A549 (cell line): ENCODE measurements at regions not wholly inside any gene's neighbourhood (a gene's known extent, or its start where the extent isn't known, plus 50 kb on each side); places are given as distances from the start of the nearest gene placed in this dataset.

Experiments used
- ATAC-seq, 2 experiments: fragments of 200-7000 bp in 1 of 2; fragments of >200 bp in 1 of 2; cut with Nextera tagmentation in 1 of 2; cut with Tn5 transposase in 1 of 2; 3 replicates each; pipeline versions ENCODE4 v1.8.0 to v1.9.1; 2018 to 2020; ENCODE audit warnings: mild to moderate bottlenecking in 1 of 2, moderate library complexity in 1 of 2
- CTCF ChIA-PET: fragments of 300-600 bp; sonication (Branson Sonifier 250); formaldehyde crosslinking; extraction: SDS; loops from one replicate; lab custom pipeline; 2021; ENCODE audit warnings: antibody characterized with exemption, inconsistent platforms; lab: Yijun Ruan, JAX
- POLR2A ChIA-PET: fragments of 350-600 bp; formaldehyde crosslinking; extraction: SDS; loops from one replicate; lab custom pipeline; 2021; ENCODE audit warnings: antibody characterized with exemption, inconsistent platforms; lab: Yijun Ruan, JAX
- DNase-seq, 2 experiments: peaks; one replicate each; pipeline versions ENCODE4 v3.0.0 to v3.0.0-alpha.2; 2011 to 2016; ENCODE audit warnings: low read depth in 1 of 2, low spot score in 1 of 2
- FAIRE-seq: peaks from 2 replicates; lab custom pipeline; 2011; peaks lifted over from hg19 to GRCh38; lab: Jason Lieb, UNC
- H3K27ac ChIP-seq, 2 experiments: fragments of >200 bp; sonication (Bioruptor Twin); formaldehyde crosslinking; 3 replicates each; pipeline ENCODE4 v1.5.1; 2016 to 2017
- H3K4me1 ChIP-seq: fragments of >200 bp; sonication (Bioruptor Twin); formaldehyde crosslinking; 3 replicates; pipeline ENCODE4 v1.6.1; 2016
- H3K4me2 ChIP-seq: fragments of >200 bp; sonication (Bioruptor Twin); formaldehyde crosslinking; 3 replicates; pipeline ENCODE4 v1.6.1; 2016
- H3K4me3 ChIP-seq: fragments of >200 bp; sonication (Bioruptor Twin); formaldehyde crosslinking; 3 replicates; pipeline ENCODE4 v1.5.1; 2016
- H3K9me3 ChIP-seq: fragments of >200 bp; sonication (Bioruptor Twin); formaldehyde crosslinking; 3 replicates; pipeline ENCODE4 v1.6.1; 2016
- BHLHE40 ChIP-seq: IDR thresholded peaks from 2 replicates; pipeline ENCODE4 v1.6.1; 2012; ENCODE audit warnings: low read depth, low read length, inconsistent platforms
- CBX8 ChIP-seq: fragments of 200-600 bp; sonication (generic); IDR thresholded peaks from 2 replicates; pipeline ENCODE4 v1.6.1; 2016
- CEBPB ChIP-seq, 2 experiments: fragments of >200 bp in 1 of 2; sonication (Bioruptor Twin) in 1 of 2; formaldehyde crosslinking in 1 of 2; IDR thresholded peaks; 2 replicates each; pipeline ENCODE4 v1.6.1; 2012 to 2016
- CHD2 ChIP-seq: fragments of 150-350 bp; IDR thresholded peaks from 2 replicates; pipeline ENCODE4 v1.6.1; 2014; ENCODE audit warnings: low read length; ENCODE audit not compliant: partially characterized antibody
- CHD4 ChIP-seq: fragments of 200-600 bp; sonication (generic); IDR thresholded peaks from 2 replicates; pipeline ENCODE4 v1.6.1; 2016; ENCODE audit warnings: antibody characterized with exemption, mild to moderate bottlenecking, borderline replicate concordance
- EHF ChIP-seq: fragments of 250-450 bp; sonication (Bioruptor Pico); IDR thresholded peaks from 2 replicates; pipeline ENCODE4 v1.5.0; 2020; ENCODE audit warnings: mild to moderate bottlenecking
- ELK1 ChIP-seq: fragments of 150-350 bp; IDR thresholded peaks from 2 replicates; pipeline ENCODE4 v1.6.1; 2014; ENCODE audit warnings: low read depth, mild to moderate bottlenecking, low read length
- FOXS1 ChIP-seq: fragments of 250-450 bp; sonication (Bioruptor Pico); IDR thresholded peaks from 2 replicates; pipeline ENCODE4 v1.5.0; 2020; ENCODE audit warnings: mild to moderate bottlenecking, moderate library complexity
- GATA3 ChIP-seq: IDR thresholded peaks from 2 replicates; pipeline ENCODE4 v1.6.1; 2012; ENCODE audit warnings: borderline replicate concordance
- HDAC2 ChIP-seq: fragments of 200-600 bp; sonication (generic); IDR thresholded peaks from 2 replicates; pipeline ENCODE4 v1.6.1; 2016
- HOXA7 ChIP-seq: fragments of 250-450 bp; sonication (Bioruptor Pico); IDR thresholded peaks from 2 replicates; pipeline ENCODE4 v1.5.0; 2020; ENCODE audit warnings: mild to moderate bottlenecking, moderate library complexity
- KDM1A ChIP-seq: fragments of 200-600 bp; sonication (generic); IDR thresholded peaks from 2 replicates; pipeline ENCODE4 v1.6.1; 2016; ENCODE audit warnings: low read depth, mild to moderate bottlenecking
- KDM5A ChIP-seq: fragments of 200-600 bp; sonication (generic); IDR thresholded peaks from 2 replicates; pipeline ENCODE4 v1.6.1; 2016; ENCODE audit warnings: antibody characterized with exemption, mild to moderate bottlenecking
- MAFK ChIP-seq: fragments of 450-650 bp; IDR thresholded peaks from 2 replicates; pipeline ENCODE4 v1.6.1; 2014; ENCODE audit not compliant: partially characterized antibody
- MAX ChIP-seq: IDR thresholded peaks from 2 replicates; pipeline ENCODE4 v1.6.1; 2012
- MAZ ChIP-seq: fragments of 150-350 bp; IDR thresholded peaks from 2 replicates; pipeline ENCODE4 v1.6.1; 2014; ENCODE audit warnings: antibody characterized with exemption, low read depth, low read length, borderline replicate concordance
- MYC ChIP-seq: IDR thresholded peaks from 2 replicates; pipeline ENCODE4 v1.6.1; 2012; ENCODE audit warnings: mild to moderate bottlenecking, inconsistent platforms, low read length, improper control_type of control experiment, borderline replicate concordance
- PHF8 ChIP-seq: fragments of 200-600 bp; sonication (generic); IDR thresholded peaks from 2 replicates; pipeline ENCODE4 v1.6.1; 2016; ENCODE audit warnings: low read depth, mild to moderate bottlenecking, antibody characterized with exemption, moderate library complexity, borderline replicate concordance
- POLR2A ChIP-seq: IDR thresholded peaks from 2 replicates; pipeline ENCODE4 v1.6.1; 2012; ENCODE audit warnings: mild to moderate bottlenecking, low read length
- POLR2AphosphoS2 ChIP-seq: conservative IDR thresholded peaks from 2 replicates; pipeline ENCODE4 v1.6.1; 2012; ENCODE audit warnings: low read length, improper control_type of control experiment, inconsistent platforms
- RAD21 ChIP-seq, 2 experiments: fragments of >200 bp in 1 of 2; sonication (Bioruptor Twin) in 1 of 2; formaldehyde crosslinking in 1 of 2; IDR thresholded peaks in 1 of 2; conservative IDR thresholded peaks in 1 of 2; 2 replicates in 1 of 2; 3 replicates in 1 of 2; pipeline ENCODE4 v1.6.1; 2012 to 2018; ENCODE audit warnings: inconsistent platforms in 1 of 2
- RARB ChIP-seq: fragments of 250-450 bp; sonication (Bioruptor Pico); IDR thresholded peaks from 2 replicates; pipeline ENCODE4 v1.8.0; 2021; ENCODE audit warnings: mild to moderate bottlenecking, moderate library complexity
- REST ChIP-seq: fragments of 200-600 bp; sonication (generic); IDR thresholded peaks from 2 replicates; pipeline ENCODE4 v1.6.1; 2016; ENCODE audit warnings: antibody characterized with exemption, mild to moderate bottlenecking, moderate library complexity
- RFX5 ChIP-seq: fragments of 450-650 bp; IDR thresholded peaks from 2 replicates; pipeline ENCODE4 v1.7.1; 2014; ENCODE audit warnings: antibody characterized with exemption, mild to moderate bottlenecking, moderate library complexity
- RNF2 ChIP-seq: fragments of 200-600 bp; sonication (generic); IDR thresholded peaks from 2 replicates; pipeline ENCODE4 v1.6.1; 2016; ENCODE audit warnings: low read depth, mild to moderate bottlenecking, antibody characterized with exemption, moderate library complexity, borderline replicate concordance
- SREBF2 ChIP-seq: fragments of 450-650 bp; IDR thresholded peaks from 2 replicates; pipeline ENCODE4 v1.6.1; 2014; ENCODE audit warnings: mild to moderate bottlenecking, moderate library complexity
- USF2 ChIP-seq: fragments of 450-650 bp; IDR thresholded peaks from 2 replicates; pipeline ENCODE4 v1.6.1; 2014; ENCODE audit warnings: antibody characterized with exemption
- ZFP36 ChIP-seq: fragments of 450-650 bp; IDR thresholded peaks from 2 replicates; pipeline ENCODE4 v1.6.1; 2014; ENCODE audit warnings: borderline replicate concordance; ENCODE audit not compliant: partially characterized antibody
- ZNF302 ChIP-seq: fragments of 250-450 bp; sonication (Bioruptor Pico); IDR thresholded peaks from 2 replicates; pipeline ENCODE4 v1.9.0; 2021; ENCODE audit warnings: inconsistent platforms, mild to moderate bottlenecking, moderate library complexity
- WGBS: methylation state at CpG from one replicate; pipeline ENCODE4 v1.1.6; 2017; ENCODE audit errors: missing lambda C conversion rate; 5-methylcytosine and 5-hydroxymethylcytosine counted together

- Histone ChIP-seq H3K27ac (no peak overlapping the region), H3K4me2 (no peak overlapping the region), H3K4me1 (no peaks in the 10 kb centered on the region), H3K9me3 (no peaks in the 10 kb centered on the region), H3K4me3 (no peak overlapping the region)
- POLR2A ChIA-PET: no interaction called here
- DNase-seq (no peak), ATAC-seq (no peak), FAIRE-seq (no peak)
- CTCF ChIA-PET: no interaction called here
- TF ChIP-seq RNF2 (no peak), MAFK (peak; percentile 35), SREBF2 (no peak), ZNF302 (no peak), MAZ (no peak), KDM1A (no peak), MAX (no peak), POLR2AphosphoS2 (no peak)
Observed at GRCh38 chr5:166022065-166022464, 2269.4 kb upstream of the WWC1 start.

- FAIRE-seq (no peak), ATAC-seq (no peak), DNase-seq (no peak)
- Histone ChIP-seq H3K4me3 (no peak overlapping the region), H3K27ac (no peak overlapping the region), H3K4me2 (no peak overlapping the region), H3K9me3 (no peaks in the 10 kb centered on the region), H3K4me1 (no peaks in the 10 kb centered on the region)
- TF ChIP-seq EHF (CRISPR knock-in tag) (no peak), MYC (no peak), HDAC2 (no peak), POLR2AphosphoS2 (no peak), MAZ (no peak), HOXA7 (CRISPR knock-in tag) (no peak), RARB (CRISPR knock-in tag) (no peak), ZFP36 (no peak), CEBPB (IDR thresholded peaks at IDR 0.05) (no peak), ELK1 (no peak)
- ChIA-PET CTCF (no interaction called here), POLR2A (no interaction called here)
Observed at GRCh38 chr5:166024970-166025369, 2266.5 kb upstream of the WWC1 start.

- TF ChIP-seq CBX8 (no peak), USF2 (no peak)
- no peaks in the 10 kb centered on the region for H3K4me1 ChIP-seq
- 3% methylated on average over 1 of the region's 1 CpG for WGBS
- DNase-seq (no peak), FAIRE-seq (no peak), ATAC-seq (no peak)
- POLR2A ChIA-PET: no interaction called here
- H3K4me3 ChIP-seq: no peak overlapping the region
- no peak overlapping the region for H3K4me2 ChIP-seq
- H3K9me3 ChIP-seq: no peaks in the 10 kb centered on the region
- CTCF ChIA-PET: no interaction called here
- no peak overlapping the region for H3K27ac ChIP-seq
Observed at GRCh38 chr5:166027582-166027981, 2263.9 kb upstream of the WWC1 start.

GRCh38 chr5:166031926-166032325 is 2259.5 kb upstream of the WWC1 start:
- WGBS: 8% methylated on average over 2 of the region's 2 CpGs
- ATAC-seq (no peak), FAIRE-seq (no peak), DNase-seq (no peak)
- no peak overlapping the region for H3K4me2 ChIP-seq
- no peak overlapping the region for H3K27ac ChIP-seq
- no peak overlapping the region for H3K4me3 ChIP-seq
- ChIA-PET POLR2A (no interaction called here), CTCF (no interaction called here)
- H3K9me3 ChIP-seq: no peaks in the 10 kb centered on the region
- no peaks in the 10 kb centered on the region for H3K4me1 ChIP-seq
- TF ChIP-seq FOXS1 (CRISPR knock-in tag) (no peak), REST (no peak), CHD4 (no peak), BHLHE40 (no peak), EHF (CRISPR knock-in tag) (no peak), PHF8 (no peak), KDM5A (no peak), CHD2 (no peak), ZFP36 (no peak), HOXA7 (CRISPR knock-in tag) (no peak), RNF2 (no peak), RFX5 (no peak), GATA3 (no peak), RAD21 (conservative IDR thresholded peaks at IDR 0.05 in 1 of 2, IDR thresholded peaks at IDR 0.05 in 1 of 2) (no peak), HDAC2 (no peak), KDM1A (no peak), POLR2A (no peak)
